PC-9 (cell line): ENCODE measurements at regions not wholly inside any gene's neighbourhood (a gene's known extent, or its start where the extent isn't known, plus 50 kb on each side); places are given as distances from the start of the nearest gene placed in this dataset.

Experiments used
- BruUV-seq: library from RNA; stranded (reverse); fragments of 400-500 nt; replicated peaks from 2 replicates; lab custom pipeline; 2021; lab: Mats Ljungman, UMichigan
- CTCF ChIA-PET: fragments of 300-600 bp; sonication (Branson Sonifier 250); formaldehyde crosslinking; loops from one replicate; lab custom pipeline; 2022; ENCODE audit warnings: antibody characterized with exemption; lab: Charles Lee
- POLR2A ChIA-PET: fragments of 300-600 bp; sonication (Branson Sonifier 250); formaldehyde crosslinking; loops from one replicate; lab custom pipeline; 2022; ENCODE audit warnings: antibody characterized with exemption; ENCODE audit not compliant: unreplicated experiment; lab: Charles Lee
- DNase-seq, 2 experiments: peaks; one replicate each; pipeline versions ENCODE4 v3.0.0 to v3.0.0-alpha.2; 2015 to 2022; ENCODE audit warnings: mixed read lengths in 1 of 2
- H2AFZ ChIP-seq: fragments of 200-600 bp; sonication (generic); 2 replicates; pipeline ENCODE4 v1.8.1; 2017; ENCODE audit warnings: antibody characterized with exemption
- H3F3A ChIP-seq: fragments of 200-600 bp; sonication (generic); 2 replicates; pipeline ENCODE4 v1.8.1; 2017; ENCODE audit warnings: antibody characterized with exemption, mild to moderate bottlenecking, low read depth; ENCODE audit not compliant: insufficient read depth
- H3K27ac ChIP-seq: fragments of 200-600 bp; sonication (generic); 2 replicates; pipeline ENCODE4 v1.6.1; 2016; ENCODE audit warnings: mixed run types
- H3K27me3 ChIP-seq: fragments of 200-600 bp; sonication (generic); 2 replicates; pipeline ENCODE4 v1.6.1; 2016; ENCODE audit warnings: low read depth, mixed run types; ENCODE audit not compliant: insufficient read depth
- H3K36me3 ChIP-seq: fragments of 200-600 bp; sonication (generic); 2 replicates; pipeline ENCODE4 v1.6.1; 2016; ENCODE audit warnings: low read depth, mixed run types
- H3K4me1 ChIP-seq: fragments of 200-600 bp; sonication (generic); replicated peaks from 2 replicates; pipeline ENCODE4 v1.6.1; 2016; ENCODE audit warnings: mixed run types; ENCODE audit not compliant: insufficient read depth
- H3K4me2 ChIP-seq: fragments of 200-600 bp; sonication (generic); 2 replicates; pipeline ENCODE4 v1.6.1; 2017; ENCODE audit warnings: mixed run types
- H3K4me3 ChIP-seq: fragments of 200-600 bp; sonication (generic); 2 replicates; pipeline ENCODE4 v1.6.1; 2016; ENCODE audit warnings: mixed run types
- H3K79me2 ChIP-seq: fragments of 200-600 bp; sonication (generic); 2 replicates; pipeline ENCODE4 v1.6.1; 2017; ENCODE audit warnings: low read depth, mixed run types
- H3K9me2 ChIP-seq: fragments of 200-600 bp; sonication (generic); 2 replicates; pipeline ENCODE4 v1.8.1; 2017; ENCODE audit warnings: mild to moderate bottlenecking; ENCODE audit not compliant: insufficient read depth
- H3K9me3 ChIP-seq: fragments of 200-600 bp; sonication (generic); 2 replicates; pipeline ENCODE4 v1.8.1; 2016; ENCODE audit warnings: low read depth; ENCODE audit not compliant: insufficient read depth
- H4K20me1 ChIP-seq: fragments of 200-600 bp; sonication (generic); 2 replicates; pipeline ENCODE4 v1.8.1; 2017; ENCODE audit not compliant: insufficient read depth
- EZH2 ChIP-seq: fragments of 200-600 bp; sonication (generic); IDR thresholded peaks from 2 replicates; pipeline ENCODE4 v1.8.0; 2017; ENCODE audit warnings: antibody characterized with exemption, low read depth
- intact Hi-C: fragments of 100-400 bp; cut with micrococcal nuclease; formaldehyde crosslinking; loops from one replicate; pipeline ENCODE4 v1.10.0; 2022; ENCODE audit not compliant: unreplicated experiment
- TF ChIP-seq, protein P1 (sequence below): fragments of 200-600 bp; sonication (generic); conservative IDR thresholded peaks from 2 replicates; pipeline ENCODE4 v1.6.1; 2017; ENCODE audit warnings: mixed run types, antibody characterized with exemption, mild to moderate bottlenecking, moderate library complexity

DNA sequence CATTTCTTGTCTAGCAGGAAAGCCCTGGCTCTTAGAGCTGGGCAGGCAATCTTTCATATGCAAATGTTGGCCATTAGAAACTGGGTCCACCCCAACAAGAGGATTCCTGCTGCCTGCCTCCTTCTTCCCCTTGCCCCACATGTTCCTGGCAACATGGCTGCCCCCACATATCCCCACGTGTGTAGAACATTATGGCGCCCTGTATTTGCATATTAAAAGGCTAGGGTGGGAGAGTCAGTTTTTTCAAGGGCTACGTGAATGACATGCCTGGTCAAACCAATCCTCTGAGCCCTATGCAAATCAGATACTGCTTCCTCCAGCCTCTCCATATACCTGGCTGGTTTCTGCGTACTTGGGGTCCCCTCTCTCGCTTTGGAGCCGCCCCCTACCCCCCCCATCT is 514.0 kb downstream of the FUT8 start:
- Histone ChIP-seq H3K4me3 (no peak overlapping the region), H3F3A (0 out of 2 replicates have a peak, but pooled peaks cover 4% of the 10 kb centered on the region), H3K9me3 (no peaks in the 10 kb centered on the region), H3K27me3 (no peaks in the 10 kb centered on the region), H2AFZ (no peak overlapping the region), H3K4me2 (no peak overlapping the region), H3K79me2 (no peaks in the 10 kb centered on the region), H4K20me1 (no peaks in the 10 kb centered on the region), H3K9me2 (no peaks in the 10 kb centered on the region), H3K36me3 (no peaks in the 10 kb centered on the region), H3K4me1 (0 out of 2 replicates have a peak, but pooled peaks cover 18% of the 10 kb centered on the region), H3K27ac (no peak overlapping the region)
- ChIA-PET POLR2A (no interaction called here), CTCF (no interaction called here)
- no peak for TF ChIP-seq EZH2
- TF ChIP-seq, protein P1, sequence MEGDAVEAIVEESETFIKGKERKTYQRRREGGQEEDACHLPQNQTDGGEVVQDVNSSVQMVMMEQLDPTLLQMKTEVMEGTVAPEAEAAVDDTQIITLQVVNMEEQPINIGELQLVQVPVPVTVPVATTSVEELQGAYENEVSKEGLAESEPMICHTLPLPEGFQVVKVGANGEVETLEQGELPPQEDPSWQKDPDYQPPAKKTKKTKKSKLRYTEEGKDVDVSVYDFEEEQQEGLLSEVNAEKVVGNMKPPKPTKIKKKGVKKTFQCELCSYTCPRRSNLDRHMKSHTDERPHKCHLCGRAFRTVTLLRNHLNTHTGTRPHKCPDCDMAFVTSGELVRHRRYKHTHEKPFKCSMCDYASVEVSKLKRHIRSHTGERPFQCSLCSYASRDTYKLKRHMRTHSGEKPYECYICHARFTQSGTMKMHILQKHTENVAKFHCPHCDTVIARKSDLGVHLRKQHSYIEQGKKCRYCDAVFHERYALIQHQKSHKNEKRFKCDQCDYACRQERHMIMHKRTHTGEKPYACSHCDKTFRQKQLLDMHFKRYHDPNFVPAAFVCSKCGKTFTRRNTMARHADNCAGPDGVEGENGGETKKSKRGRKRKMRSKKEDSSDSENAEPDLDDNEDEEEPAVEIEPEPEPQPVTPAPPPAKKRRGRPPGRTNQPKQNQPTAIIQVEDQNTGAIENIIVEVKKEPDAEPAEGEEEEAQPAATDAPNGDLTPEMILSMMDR, result no peak
- no TSS peak for BruUV-seq
- intact Hi-C loops, result no loop called here
- no peak for DNase-seq

DNA sequence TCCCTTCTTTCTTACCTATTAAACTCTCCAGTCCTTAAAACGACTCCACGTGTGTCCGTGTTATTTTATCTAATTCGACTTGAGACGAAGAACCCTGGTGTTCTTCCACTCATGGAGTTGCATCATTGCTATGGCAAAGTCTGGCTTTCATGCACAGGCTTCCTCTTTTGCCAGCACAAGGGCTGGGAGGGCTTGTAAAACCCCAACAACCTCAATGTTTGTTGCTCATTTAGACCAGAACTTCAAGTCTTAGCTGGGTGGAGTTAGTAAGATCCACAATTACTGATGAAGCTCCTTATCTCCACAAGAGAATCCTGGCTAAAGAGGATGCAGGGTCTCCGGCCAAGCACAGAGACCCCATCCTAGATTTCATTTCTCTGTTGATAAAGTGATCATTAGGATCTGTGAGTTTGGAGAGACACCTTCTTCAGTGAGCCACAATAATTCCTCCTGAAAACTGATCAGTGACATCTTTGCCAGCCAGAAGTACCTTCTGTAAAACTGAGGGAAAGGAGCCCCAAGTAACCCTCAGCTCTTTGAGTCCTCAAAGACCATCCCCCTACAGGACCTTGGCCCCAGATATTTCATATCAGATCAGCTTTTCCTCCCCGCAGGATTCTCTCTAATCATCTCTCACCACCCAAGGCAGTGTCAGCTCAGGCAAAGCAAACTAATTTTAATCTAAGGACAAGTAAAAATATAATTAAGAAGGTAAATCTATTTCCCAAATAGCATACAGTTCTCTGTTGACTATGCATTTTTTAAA is 514.6 kb downstream of the FUT8 start:
- no peak for DNase-seq
- Histone ChIP-seq H3K4me2 (peak overlapping the region; percentile 57), H3K27me3 (no peaks in the 10 kb centered on the region), H3K9me3 (no peaks in the 10 kb centered on the region), H3K79me2 (no peaks in the 10 kb centered on the region), H3K4me1 (0 out of 2 replicates have a peak, but pooled peaks cover 18% of the 10 kb centered on the region), H2AFZ (no peak overlapping the region), H3K9me2 (no peaks in the 10 kb centered on the region), H3F3A (0 out of 2 replicates have a peak, but pooled peaks cover 4% of the 10 kb centered on the region), H3K36me3 (no peaks in the 10 kb centered on the region), H3K27ac (no peak overlapping the region), H4K20me1 (no peaks in the 10 kb centered on the region), H3K4me3 (no peak overlapping the region)
- intact Hi-C loops, result no loop called here
- TF ChIP-seq EZH2, result no peak
- TF ChIP-seq, protein P1, result no peak
- ChIA-PET CTCF (interaction anchor here (0.6 kb wide), 1 partner anchor 230 kb away, joined by 5 read pairs; no protein-coding TSS in a partner anchor), POLR2A (interaction anchor here (0.7 kb wide), 1 partner anchor 543 kb away, joined by 4 read pairs; no protein-coding TSS in a partner anchor)
- BruUV-seq, result no TSS peak

DNA sequence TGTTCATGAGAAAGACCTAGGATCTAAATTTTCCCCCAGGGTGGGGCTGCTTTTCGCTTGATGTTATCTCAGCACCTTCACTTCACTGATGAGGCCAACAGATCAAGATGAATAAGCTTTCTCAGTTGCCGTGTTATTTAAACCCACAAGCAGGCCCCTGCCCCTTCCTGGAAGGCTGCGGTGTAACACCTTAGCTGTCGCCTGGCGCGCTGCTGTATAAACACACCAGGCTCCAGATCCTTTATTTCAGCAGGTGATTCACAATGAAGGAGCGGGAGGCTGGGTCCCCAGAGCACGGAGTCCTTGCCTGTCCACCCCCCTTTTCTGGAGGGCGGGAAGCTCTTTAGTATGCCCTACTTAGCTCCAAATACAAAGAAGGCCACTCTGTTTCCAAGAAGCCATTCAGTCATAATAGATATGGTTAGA is 515.4 kb downstream of the FUT8 start:
- H3K27ac ChIP-seq, result no peak overlapping the region
- 0 out of 2 replicates have a peak, but pooled peaks cover 4% of the 10 kb centered on the region for H3F3A ChIP-seq
- no peaks in the 10 kb centered on the region for H3K9me2 ChIP-seq
- H4K20me1 ChIP-seq, result no peaks in the 10 kb centered on the region
- intact Hi-C loops, result no loop called here
- H3K27me3 ChIP-seq, result no peaks in the 10 kb centered on the region
- peak overlapping the region; percentile 57 for H3K4me2 ChIP-seq
- H3K79me2 ChIP-seq, result no peaks in the 10 kb centered on the region
- H2AFZ ChIP-seq, result no peak overlapping the region
- 0 out of 2 replicates have a peak, but pooled peaks cover 18% of the 10 kb centered on the region for H3K4me1 ChIP-seq
- no peak overlapping the region for H3K4me3 ChIP-seq
- BruUV-seq, result no TSS peak
- H3K9me3 ChIP-seq, result no peaks in the 10 kb centered on the region
- no peaks in the 10 kb centered on the region for H3K36me3 ChIP-seq
- no peak for TF ChIP-seq EZH2
- POLR2A ChIA-PET, result interaction anchor here (0.7 kb wide), 1 partner anchor 426 kb away, joined by 3 read pairs; no protein-coding TSS in a partner anchor
- DNase-seq, result peak in 1 of 2 experiments; percentile 77
- CTCF ChIA-PET, result interaction anchor here (0.6 kb wide), 1 partner anchor 33 kb away, joined by 3 read pairs; no protein-coding TSS in a partner anchor
